ENCODE measurements at regions not wholly inside any gene's neighbourhood (a gene's known extent, or its start where the extent isn't known, plus 50 kb on each side); places are given as distances from the start of the nearest gene placed in this dataset.

- DNase-seq (ENCODE audit: low spot score) = no peak
- in situ Hi-C loops (cut with HindIII; ENCODE audit: low sequenced_read_pairs) = no loop called here
These were observed 53.4 kb upstream of the STK17B start for GRCh38 chr2:196224756-196225155.

- in situ Hi-C loops (cut with HindIII; ENCODE audit: low sequenced_read_pairs) = no loop called here
- DNase-seq (ENCODE audit: low spot score) = no peak
These were observed 53.8 kb upstream of the STK17B start for GRCh38 chr2:196225213-196225612.

- DNase-seq (ENCODE audit: low spot score) = no peak
- in situ Hi-C loops (cut with HindIII; ENCODE audit: low sequenced_read_pairs) = no loop called here
These were observed 54.8 kb upstream of the STK17B start for GRCh38 chr2:196226058-196226706.

GRCh38 chr2:196226707-196227065 lies 55.3 kb upstream of the STK17B start:
- in situ Hi-C loops (cut with HindIII; ENCODE audit: low sequenced_read_pairs) = no loop called here
- no peak for DNase-seq (ENCODE audit: low spot score)

GRCh38 chr2:196229013-196229412 lies 57.6 kb upstream of the STK17B start:
- in situ Hi-C loops (cut with HindIII; ENCODE audit: low sequenced_read_pairs) = no loop called here
- DNase-seq (ENCODE audit: low spot score) = no peak

- in situ Hi-C loops (cut with HindIII; ENCODE audit: low sequenced_read_pairs) = no loop called here
- no peak for DNase-seq (ENCODE audit: low spot score)
These were observed 58.9 kb upstream of the STK17B start for GRCh38 chr2:196230061-196230854.

- no peak for DNase-seq (ENCODE audit: low spot score)
- in situ Hi-C loops (cut with HindIII; ENCODE audit: low sequenced_read_pairs) = no loop called here
These were observed 61.8 kb upstream of the STK17B start for GRCh38 chr2:196233021-196233804.

GRCh38 chr2:196233805-196234475 lies 62.6 kb upstream of the STK17B start:
- DNase-seq (ENCODE audit: low spot score) = no peak
- in situ Hi-C loops (cut with HindIII; ENCODE audit: low sequenced_read_pairs) = no loop called here

GRCh38 chr2:196234672-196235071 lies 63.3 kb upstream of the STK17B start:
- in situ Hi-C loops (cut with HindIII; ENCODE audit: low sequenced_read_pairs) = no loop called here
- no peak for DNase-seq (ENCODE audit: low spot score)

GRCh38 chr2:196238836-196239380 lies 67.5 kb upstream of the STK17B start:
- in situ Hi-C loops (cut with HindIII; ENCODE audit: low sequenced_read_pairs) = no loop called here
- no peak for DNase-seq (ENCODE audit: low spot score)

- no peak for DNase-seq (ENCODE audit: low spot score)
- in situ Hi-C loops (cut with HindIII; ENCODE audit: low sequenced_read_pairs) = no loop called here
These were observed 68.5 kb upstream of the STK17B start for GRCh38 chr2:196239622-196240587.

- DNase-seq (ENCODE audit: low spot score) = no peak
These were observed 69.8 kb upstream of the STK17B start for GRCh38 chr2:196241175-196241574.

GRCh38 chr2:196242131-196242620 lies 70.8 kb upstream of the STK17B start:
- no peak for DNase-seq (ENCODE audit: low spot score)
- in situ Hi-C loops (cut with HindIII; ENCODE audit: low sequenced_read_pairs) = no loop called here

More at GRCh38 chr2:196241175-196241574, 69.8 kb upstream of the STK17B start:
- in situ Hi-C loops (cut with HindIII; ENCODE audit: low sequenced_read_pairs) = no loop called here

GRCh38 chr2:196244516-196244915 lies 73.1 kb upstream of the STK17B start:
- in situ Hi-C loops (cut with HindIII; ENCODE audit: low sequenced_read_pairs) = no loop called here

GRCh38 chr2:196244966-196245365 lies 73.6 kb upstream of the STK17B start:
- in situ Hi-C loops (cut with HindIII; ENCODE audit: low sequenced_read_pairs) = no loop called here

More at GRCh38 chr2:196244516-196244915, 73.1 kb upstream of the STK17B start:
- DNase-seq (ENCODE audit: low spot score) = no peak

GRCh38 chr2:196245378-196246140 lies 74.2 kb upstream of the STK17B start:
- in situ Hi-C loops (cut with HindIII; ENCODE audit: low sequenced_read_pairs) = no loop called here
- no peak for DNase-seq (ENCODE audit: low spot score)

More at GRCh38 chr2:196244966-196245365, 73.6 kb upstream of the STK17B start:
- DNase-seq (ENCODE audit: low spot score) = no peak

All from G401 (cell line).